HEK293 (cell line): ENCODE measurements at regions not wholly inside any gene's neighbourhood (a gene's known extent, or its start where the extent isn't known, plus 50 kb on each side); places are given as distances from the start of the nearest gene placed in this dataset.

Source experiments
- CTCF ChIP-seq: fragments of 450-650 bp; formaldehyde crosslinking; IDR thresholded peaks from 2 replicates; pipeline ENCODE4 v1.5.1; 2016; ENCODE audit warnings: missing biosample characterization, missing genetic modification characterization
- OVOL3 ChIP-seq: fragments of 450-650 bp; formaldehyde crosslinking; IDR thresholded peaks from 2 replicates; pipeline ENCODE4 v1.5.1; 2016; ENCODE audit warnings: missing biosample characterization, missing genetic modification characterization
- PBX3 ChIP-seq: sonication (generic); formaldehyde crosslinking; IDR thresholded peaks from 2 replicates; pipeline ENCODE4 v1.8.1; 2022; ENCODE audit warnings: mild to moderate bottlenecking, moderate library complexity, missing genetic modification reagents
- ZBTB21 ChIP-seq: fragments of 450-650 bp; formaldehyde crosslinking; IDR thresholded peaks from 2 replicates; pipeline ENCODE4 v1.5.1; 2017; ENCODE audit warnings: missing biosample characterization, missing genetic modification characterization
- ZNF121 ChIP-seq: fragments of 450-650 bp; formaldehyde crosslinking; IDR thresholded peaks from 2 replicates; pipeline ENCODE4 v1.5.1; 2016; ENCODE audit warnings: missing biosample characterization, missing genetic modification characterization
- ZNF514 ChIP-seq: fragments of 450-650 bp; formaldehyde crosslinking; IDR thresholded peaks from 2 replicates; pipeline ENCODE4 v1.5.1; 2016; ENCODE audit warnings: missing biosample characterization, missing genetic modification characterization
- ZNF777 ChIP-seq: fragments of 450-650 bp; formaldehyde crosslinking; IDR thresholded peaks from 2 replicates; pipeline ENCODE4 v1.5.1; 2017; ENCODE audit warnings: missing biosample characterization, missing genetic modification characterization, borderline replicate concordance

GRCh38 chr17:79211061-79211770 lies 136.6 kb downstream of the ENGASE start:
- TF ChIP-seq ZBTB21 (no peak), ZNF777 (tag by site-specific recombination) (no peak), OVOL3 (tag by site-specific recombination) (no peak), ZNF121 (tag by site-specific recombination) (no peak), ZNF514 (tag by site-specific recombination) (no peak), CTCF (tag by site-specific recombination) (no peak), PBX3 (CRISPR knock-in tag) (no peak)
